ENCODE measurements at regions not wholly inside any gene's neighbourhood (a gene's known extent, or its start where the extent isn't known, plus 50 kb on each side); places are given as distances from the start of the nearest gene placed in this dataset.

- TF ChIP-seq EZH2 (IDR thresholded peaks at IDR 0.05; ENCODE audit: insufficient read depth, poor library complexity, severe bottlenecking): no peak
- no peak for TF ChIP-seq EZH2phosphoT487 (IDR thresholded peaks at IDR 0.05; ENCODE audit: insufficient read depth, low read depth)
Observed at GRCh38 chr6:120468486-120468885, 865.8 kb downstream of the TBC1D32 start.
